ENCODE measurements at regions not wholly inside any gene's neighbourhood (a gene's known extent, or its start where the extent isn't known, plus 50 kb on each side); places are given as distances from the start of the nearest gene placed in this dataset.

DNA sequence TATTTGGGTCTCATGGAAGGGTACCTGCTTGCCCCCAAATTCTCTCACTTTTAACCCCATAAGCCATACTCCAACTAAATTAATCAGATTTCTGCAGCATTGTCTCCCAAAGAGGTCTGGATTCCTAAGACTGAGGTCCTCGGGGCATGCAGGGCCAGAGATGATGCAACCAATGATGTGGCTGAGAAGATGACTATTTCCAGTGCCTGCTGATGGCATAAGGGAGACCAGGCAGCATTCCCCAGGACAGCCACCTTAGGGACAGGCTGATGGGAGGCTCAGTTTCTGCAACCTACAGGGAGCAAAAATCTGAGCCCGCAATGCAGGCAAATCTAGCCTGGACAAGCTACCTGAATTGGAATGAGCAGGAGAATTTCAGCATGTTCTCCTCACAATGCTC is 76.8 kb upstream of the ASIC2 start:
- ATAC-seq (ENCODE audit: low read depth) (no peak), DNase-seq (no peak)
- ChIA-PET POLR2A (ENCODE audit: unreplicated experiment) (no interaction called here), CTCF (no interaction called here)
- Histone ChIP-seq H2BK5ac (ENCODE audit: low read depth, low read length, poor library complexity, severe bottlenecking) (no peak overlapping the region), H3K36me3 (ENCODE audit: control insufficient read depth, insufficient read depth, low read length) (no peaks in the 10 kb centered on the region), H3K14ac (replicated peaks; ENCODE audit: low read depth, low read length) (no peak overlapping the region), H4K5ac (ENCODE audit: low read depth, low read length) (no peak overlapping the region), H3K4me2 (ENCODE audit: low read depth, low read length) (no peak overlapping the region), H3K27ac (ENCODE audit: insufficient read depth, low read length) (no peak overlapping the region), H3K79me1 (ENCODE audit: low read depth in 1 of 2, low read length in 2 of 2) (no peaks in the 10 kb centered on the region), H2BK120ac (ENCODE audit: low read depth, low read length) (no peak overlapping the region), H2AFZ (replicated peaks; ENCODE audit: low read length, poor library complexity) (no peak overlapping the region), H2BK20ac (ENCODE audit: low read depth, low read length) (no peak overlapping the region), H4K8ac (ENCODE audit: low read depth in 2 of 2, low read length in 2 of 2) (no peak overlapping the region), H2BK15ac (ENCODE audit: low read depth, low read length) (no peak overlapping the region), H3K18ac (ENCODE audit: low read depth, low read length) (no peak overlapping the region), H3K9me3 (ENCODE audit: control insufficient read depth, insufficient read depth, low read length) (no peaks in the 10 kb centered on the region), H3K23ac (ENCODE audit: low read depth, low read length) (no peak overlapping the region), H3K27me3 (ENCODE audit: control insufficient read depth, insufficient read depth, low read length) (no peaks in the 10 kb centered on the region), H3K4me3 (ENCODE audit: insufficient read depth, low read depth, low read length) (no peak overlapping the region), H4K20me1 (ENCODE audit: insufficient read depth, low read length) (no peaks in the 10 kb centered on the region), H2AK9ac (replicated peaks; ENCODE audit: low read depth, low read length, poor library complexity) (no peak overlapping the region), H4K91ac (ENCODE audit: insufficient read depth, low read depth, low read length) (no peak overlapping the region), H3K56ac (ENCODE audit: extremely low read depth, insufficient read depth, low read length) (no peak overlapping the region), H3K4ac (ENCODE audit: low read depth, low read length) (no peak overlapping the region), H2AK5ac (ENCODE audit: low read depth, low read length) (no peak overlapping the region), H3K9ac (ENCODE audit: low read depth, low read length) (no peak overlapping the region), H3K9me1 (ENCODE audit: insufficient read depth, low read length) (no peaks in the 10 kb centered on the region), H3K4me1 (ENCODE audit: control insufficient read depth, insufficient read depth, low read length) (no peaks in the 10 kb centered on the region)
- dilution Hi-C loops (cut with HindIII; ENCODE audit: low sequenced_read_pairs, unreplicated experiment) (no loop called here), in situ Hi-C loops (cut with MboI; ENCODE audit: low sequenced_read_pairs) (no loop called here), intact Hi-C loops (cut with micrococcal nuclease) (no loop called here)
- 57% methylated on average over 1 of the region's 2 CpGs; no CpG with 5 or more reads in 1 of the 2 experiments for WGBS, 2 experiments (ENCODE audit: extremely low coverage in 2 of 2, insufficient read length in 1 of 2)
- no TSS peak for BruUV-seq (replicated peaks)
- no peak for TF ChIP-seq POLR2A (IDR thresholded peaks at IDR 0.05; ENCODE audit: low read depth, low read length)
- TF ChIP-seq RCOR1 (IDR thresholded peaks at IDR 0.05; ENCODE audit: insufficient replicate concordance, low read length) = no peak
- TF ChIP-seq, protein P1, sequence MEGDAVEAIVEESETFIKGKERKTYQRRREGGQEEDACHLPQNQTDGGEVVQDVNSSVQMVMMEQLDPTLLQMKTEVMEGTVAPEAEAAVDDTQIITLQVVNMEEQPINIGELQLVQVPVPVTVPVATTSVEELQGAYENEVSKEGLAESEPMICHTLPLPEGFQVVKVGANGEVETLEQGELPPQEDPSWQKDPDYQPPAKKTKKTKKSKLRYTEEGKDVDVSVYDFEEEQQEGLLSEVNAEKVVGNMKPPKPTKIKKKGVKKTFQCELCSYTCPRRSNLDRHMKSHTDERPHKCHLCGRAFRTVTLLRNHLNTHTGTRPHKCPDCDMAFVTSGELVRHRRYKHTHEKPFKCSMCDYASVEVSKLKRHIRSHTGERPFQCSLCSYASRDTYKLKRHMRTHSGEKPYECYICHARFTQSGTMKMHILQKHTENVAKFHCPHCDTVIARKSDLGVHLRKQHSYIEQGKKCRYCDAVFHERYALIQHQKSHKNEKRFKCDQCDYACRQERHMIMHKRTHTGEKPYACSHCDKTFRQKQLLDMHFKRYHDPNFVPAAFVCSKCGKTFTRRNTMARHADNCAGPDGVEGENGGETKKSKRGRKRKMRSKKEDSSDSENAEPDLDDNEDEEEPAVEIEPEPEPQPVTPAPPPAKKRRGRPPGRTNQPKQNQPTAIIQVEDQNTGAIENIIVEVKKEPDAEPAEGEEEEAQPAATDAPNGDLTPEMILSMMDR (conservative IDR thresholded peaks at IDR 0.05; ENCODE audit: low read depth, low read length) = no peak
- TF ChIP-seq SMC3 (IDR thresholded peaks at IDR 0.05; ENCODE audit: low read depth, low read length) = no peak
- TF ChIP-seq RFX5 (IDR thresholded peaks at IDR 0.05; ENCODE audit: low read depth, low read length) = no peak
- no peak for TF ChIP-seq NFE2L2 (IDR thresholded peaks at IDR 0.05; ENCODE audit: low read depth, low read length)
- no peak for TF ChIP-seq CEBPB (IDR thresholded peaks at IDR 0.05; ENCODE audit: low read depth, low read length)
- TF ChIP-seq, protein P2, sequence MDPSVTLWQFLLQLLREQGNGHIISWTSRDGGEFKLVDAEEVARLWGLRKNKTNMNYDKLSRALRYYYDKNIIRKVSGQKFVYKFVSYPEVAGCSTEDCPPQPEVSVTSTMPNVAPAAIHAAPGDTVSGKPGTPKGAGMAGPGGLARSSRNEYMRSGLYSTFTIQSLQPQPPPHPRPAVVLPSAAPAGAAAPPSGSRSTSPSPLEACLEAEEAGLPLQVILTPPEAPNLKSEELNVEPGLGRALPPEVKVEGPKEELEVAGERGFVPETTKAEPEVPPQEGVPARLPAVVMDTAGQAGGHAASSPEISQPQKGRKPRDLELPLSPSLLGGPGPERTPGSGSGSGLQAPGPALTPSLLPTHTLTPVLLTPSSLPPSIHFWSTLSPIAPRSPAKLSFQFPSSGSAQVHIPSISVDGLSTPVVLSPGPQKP (IDR thresholded peaks at IDR 0.05; ENCODE audit: borderline replicate concordance, low read depth, low read length) = no peak
- TF ChIP-seq RAD21 (IDR thresholded peaks at IDR 0.05; ENCODE audit: low read length) = no peak
- no peak for TF ChIP-seq MXI1 (IDR thresholded peaks at IDR 0.05; ENCODE audit: borderline replicate concordance, low read depth, low read length)
- no peak for TF ChIP-seq FOS (IDR thresholded peaks at IDR 0.05; ENCODE audit: low read depth, low read length)
- TF ChIP-seq CHD1 (IDR thresholded peaks at IDR 0.05; ENCODE audit: low read depth, low read length) = no peak

Measured in IMR-90 (cell line).